MM.1S (cell line): ENCODE measurements at regions not wholly inside any gene's neighbourhood (a gene's known extent, or its start where the extent isn't known, plus 50 kb on each side); places are given as distances from the start of the nearest gene placed in this dataset.

Source experiments
- CTCF ChIP-seq: fragments of 300-600 bp; sonication (generic); IDR thresholded peaks from 2 replicates; pipeline ENCODE4 v1.5.1; 2016; ENCODE audit warnings: antibody characterized with exemption, low read length, mixed read lengths
- EZH2 ChIP-seq: fragments of 300-600 bp; sonication (generic); optimal IDR thresholded peaks from 2 replicates; pipeline ENCODE3; 2017; ENCODE audit warnings: low read depth, mild to moderate bottlenecking, antibody characterized with exemption, low read length, mixed read lengths
- EZH2phosphoT487 ChIP-seq: fragments of 300-600 bp; sonication (generic); IDR thresholded peaks from 2 replicates; pipeline ENCODE4 v1.6.1; 2018; ENCODE audit warnings: antibody characterized with exemption, low read length

DNA sequence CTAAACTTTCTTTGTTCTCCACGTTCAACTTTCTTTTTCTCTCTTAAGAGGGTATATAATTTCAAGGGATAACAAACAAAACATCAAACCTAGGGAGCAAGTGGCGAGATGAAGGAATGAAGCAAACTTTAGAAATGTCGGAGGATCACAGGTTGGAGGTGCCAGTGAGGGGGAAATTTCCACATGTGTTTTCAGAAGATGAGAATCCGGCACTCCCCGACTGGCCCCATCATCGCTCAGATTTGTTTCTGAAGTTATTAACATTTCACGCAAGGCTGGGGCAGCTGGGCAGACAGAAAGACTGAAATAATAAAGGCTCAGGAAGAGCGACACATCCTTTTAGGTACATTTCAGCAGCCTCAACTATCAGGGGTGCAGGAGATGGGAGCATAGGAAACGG lies 134.9 kb downstream of the SMIM20 start:
- TF ChIP-seq EZH2, result no peak
- TF ChIP-seq CTCF, result no peak
- TF ChIP-seq EZH2phosphoT487, result no peak
